HepG2 (cell line): ENCODE measurements at regions not wholly inside any gene's neighbourhood (a gene's known extent, or its start where the extent isn't known, plus 50 kb on each side); places are given as distances from the start of the nearest gene placed in this dataset.

ENCODE experiments used
- CBX1 ChIP-seq: IDR thresholded peaks from one replicate; pipeline ENCODE4 v1.6.1; 2016; ENCODE audit warnings: antibody characterized with exemption, low read depth
- DR1 ChIP-seq: sonication (generic); formaldehyde crosslinking; IDR thresholded peaks from 2 replicates; pipeline ENCODE4 v1.8.0; 2021; ENCODE audit warnings: mild to moderate bottlenecking, missing genetic modification reagents, inconsistent platforms
- FOXA3 ChIP-seq: IDR thresholded peaks from 2 replicates; pipeline ENCODE4 v1.6.1; 2016; ENCODE audit warnings: missing genetic modification reagents, missing compliant biosample characterization
- FOXP4 ChIP-seq: sonication (generic); formaldehyde crosslinking; IDR thresholded peaks from 2 replicates; pipeline ENCODE4 v1.4.0; 2020; ENCODE audit warnings: missing genetic modification reagents
- GRHL1 ChIP-seq: sonication (generic); formaldehyde crosslinking; conservative IDR thresholded peaks from 2 replicates; pipeline ENCODE4 v1.8.0; 2022; ENCODE audit warnings: missing genetic modification reagents
- IRF1 ChIP-seq: sonication (generic); formaldehyde crosslinking; IDR thresholded peaks from 2 replicates; pipeline ENCODE4 v1.4.0; 2020; ENCODE audit warnings: low read depth, mild to moderate bottlenecking, missing genetic modification reagents
- JUND ChIP-seq: sonication (generic); formaldehyde crosslinking; IDR thresholded peaks from 2 replicates; pipeline ENCODE4 v1.8.0; 2022; ENCODE audit warnings: mild to moderate bottlenecking, missing genetic modification reagents
- KMT2B ChIP-seq: IDR thresholded peaks from 2 replicates; pipeline ENCODE4 v1.6.1; 2016; ENCODE audit warnings: missing genetic modification reagents, missing compliant biosample characterization
- MEF2D ChIP-seq: sonication (generic); formaldehyde crosslinking; IDR thresholded peaks from 2 replicates; pipeline ENCODE4 v1.5.1; 2020; ENCODE audit warnings: mild to moderate bottlenecking, missing genetic modification reagents
- MXI1 ChIP-seq: IDR thresholded peaks from 3 replicates; pipeline ENCODE4 v1.6.1; 2012; ENCODE audit warnings: low read depth, low read length, inconsistent platforms, borderline replicate concordance
- NFE2L2 ChIP-seq: fragments of 150-350 bp; IDR thresholded peaks from 2 replicates; pipeline ENCODE4 v1.6.1; 2014; ENCODE audit warnings: low read length
- NFIC ChIP-seq: IDR thresholded peaks from 2 replicates; pipeline ENCODE4 v1.6.1; 2012; ENCODE audit warnings: mild to moderate bottlenecking, low read length, inconsistent platforms
- NR0B2 ChIP-seq: sonication (generic); formaldehyde crosslinking; IDR thresholded peaks from 2 replicates; pipeline ENCODE4 v1.4.0; 2020; ENCODE audit warnings: mild to moderate bottlenecking, missing genetic modification reagents
- RARA ChIP-seq: IDR thresholded peaks from 2 replicates; pipeline ENCODE4 v1.6.1; 2016; ENCODE audit warnings: missing genetic modification reagents, missing compliant biosample characterization
- SAP130 ChIP-seq: IDR thresholded peaks from 2 replicates; pipeline ENCODE4 v1.6.1; 2016; ENCODE audit warnings: low read depth
- SIX1 ChIP-seq: sonication (generic); formaldehyde crosslinking; IDR thresholded peaks from 2 replicates; pipeline ENCODE4 v1.4.0; 2020; ENCODE audit warnings: missing genetic modification reagents, borderline replicate concordance
- TRAFD1 ChIP-seq: sonication (generic); formaldehyde crosslinking; IDR thresholded peaks from 2 replicates; pipeline ENCODE4 v1.5.1; 2020; ENCODE audit warnings: missing genetic modification reagents, mild to moderate bottlenecking, borderline replicate concordance
- ZEB1 ChIP-seq: IDR thresholded peaks from 2 replicates; pipeline ENCODE4 v1.6.1; 2012; ENCODE audit warnings: mild to moderate bottlenecking, low read depth, inconsistent platforms; ENCODE audit not compliant: insufficient replicate concordance
- ZKSCAN8 ChIP-seq: IDR thresholded peaks from 2 replicates; pipeline ENCODE4 v1.6.1; 2016; ENCODE audit warnings: borderline replicate concordance, missing genetic modification reagents, missing compliant biosample characterization
- ZNF614 ChIP-seq: IDR thresholded peaks from 2 replicates; pipeline ENCODE4 v1.6.1; 2018; ENCODE audit warnings: missing biosample characterization, missing genetic modification reagents, inconsistent platforms, borderline replicate concordance
- ZNF615 ChIP-seq: sonication (generic); formaldehyde crosslinking; IDR thresholded peaks from 2 replicates; pipeline ENCODE4 v1.5.0; 2020; ENCODE audit warnings: mild to moderate bottlenecking, missing genetic modification reagents, borderline replicate concordance
- ZNF784 ChIP-seq: sonication (generic); formaldehyde crosslinking; IDR thresholded peaks from 2 replicates; pipeline ENCODE4 v1.5.1; 2020; ENCODE audit warnings: missing genetic modification reagents, mild to moderate bottlenecking, borderline replicate concordance

- TF ChIP-seq ZNF614 (CRISPR knock-in tag) (peak; percentile 55; the same call in 1 of the 2 replicates), IRF1 (CRISPR knock-in tag) (no peak), ZNF784 (CRISPR knock-in tag) (no peak), ZKSCAN8 (no peak), JUND (CRISPR knock-in tag) (peak; percentile 79; the same call in 1 of the 2 replicates), KMT2B (CRISPR knock-in tag) (no peak), ZNF615 (CRISPR knock-in tag) (no peak), NFE2L2 (peak; percentile 53; the same call in 1 of the 2 replicates), GRHL1 (CRISPR knock-in tag) (no peak), RARA (peak; percentile 99), MXI1 (peak; percentile 38; the same call in 1 of the 3 replicates), SIX1 (no peak), TRAFD1 (no peak), ZEB1 (peak; percentile 46), DR1 (CRISPR knock-in tag) (no peak), MEF2D (peak; percentile 64; the same call in 1 of the 2 replicates), SAP130 (peak; percentile 75), FOXP4 (CRISPR knock-in tag) (peak; percentile 40; the same call in 1 of the 2 replicates), CBX1 (no peak), NR0B2 (CRISPR knock-in tag) (no peak), FOXA3 (CRISPR knock-in tag) (peak; percentile 81), NFIC (no peak)
Measured at GRCh38 chr3:43178891-43179366, 73.0 kb upstream of the POMGNT2 start (continued).
